ENCODE measurements at regions not wholly inside any gene's neighbourhood (a gene's known extent, or its start where the extent isn't known, plus 50 kb on each side); places are given as distances from the start of the nearest gene placed in this dataset.
A peak's percentile ranks its signal among the peaks of the same experiment; 100 is the strongest.
"Not testable (repeated sequence)": the region's sequence is repeated elsewhere in the genome, so short reads cannot be mapped to it uniquely, and the experiment has no call there.

DNA sequence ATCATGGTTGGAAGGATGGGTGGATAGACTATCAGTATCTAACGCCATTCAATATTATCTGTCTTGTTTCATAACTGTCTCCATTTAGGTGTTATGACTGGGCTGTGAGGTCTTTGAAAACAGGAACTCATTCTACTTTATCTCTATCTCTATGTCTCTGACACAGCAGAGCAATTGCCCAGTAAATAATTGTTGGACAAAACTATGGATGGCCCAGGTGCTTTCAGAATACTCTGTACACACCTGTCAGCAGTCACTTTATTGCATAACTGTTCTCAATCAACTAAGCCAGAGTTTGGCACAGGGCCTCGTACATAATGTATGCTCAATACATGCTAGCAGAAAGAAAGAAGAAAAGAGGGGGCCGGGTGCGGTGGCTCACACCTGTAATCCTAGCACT, 210.3 kb downstream of the OPA1 start:
- no peak for DNase-seq (ENCODE audit: low spot score)

DNA sequence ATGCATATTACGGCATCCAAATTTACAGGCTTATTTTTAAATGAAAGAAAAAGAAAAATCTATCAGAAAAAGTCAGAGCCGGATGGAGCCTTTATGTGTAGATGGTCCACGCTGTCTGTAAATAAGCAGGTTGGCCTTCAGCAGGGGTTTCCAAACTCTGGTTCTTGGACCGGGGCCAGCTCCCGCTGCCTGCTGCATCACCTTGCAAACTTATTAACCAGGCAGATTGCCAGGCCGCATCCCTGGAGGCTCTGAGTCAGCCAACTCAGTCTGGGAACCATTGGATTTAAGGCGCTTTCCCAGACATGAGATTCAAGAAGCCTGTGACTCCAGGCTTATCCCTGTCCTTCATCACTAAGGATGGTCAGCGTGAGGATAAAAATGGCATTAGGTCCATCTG, 212.4 kb downstream of the OPA1 start:
- DNase-seq (ENCODE audit: low spot score): peak; percentile 84

GRCh38 chr3:193808317-193808716, 215.3 kb downstream of the OPA1 start:
- DNase-seq (ENCODE audit: low spot score): no peak

- DNase-seq (ENCODE audit: low spot score): no peak
Measured at GRCh38 chr3:193809106-193809505, 216.1 kb downstream of the OPA1 start.

DNA sequence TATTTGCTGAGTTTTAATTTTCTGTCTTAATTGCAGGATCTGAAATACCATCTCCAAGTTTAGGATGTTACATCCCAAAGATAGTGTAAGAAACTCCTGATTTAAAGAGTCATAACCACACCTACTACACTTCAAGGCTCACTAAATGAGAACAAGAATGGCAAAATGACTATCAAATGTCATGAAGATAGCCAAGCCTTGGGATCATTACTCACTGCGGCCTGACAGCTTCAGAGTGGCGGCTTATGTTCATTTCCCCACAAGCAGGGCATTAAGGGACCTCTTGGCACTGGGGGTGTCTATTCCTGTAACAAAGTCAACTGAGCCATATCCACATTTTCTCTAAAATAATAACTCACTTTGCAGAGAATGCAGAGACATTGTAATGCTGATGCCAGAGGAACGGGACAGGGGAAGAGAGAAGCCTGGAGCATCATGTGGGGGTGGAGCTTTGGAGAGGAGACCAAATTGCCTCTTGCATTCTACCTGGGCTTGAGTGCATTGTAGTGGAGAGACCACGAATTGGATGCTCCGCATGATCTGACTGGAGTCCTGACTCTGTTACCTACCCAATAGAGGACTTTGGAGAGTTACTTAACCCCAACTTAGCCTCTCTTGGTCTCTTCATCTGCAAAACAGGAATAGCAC, 219.2 kb downstream of the OPA1 start:
- DNase-seq (ENCODE audit: low spot score): no peak

- DNase-seq (ENCODE audit: low spot score): no peak
Measured at GRCh38 chr3:193812791-193813500, 219.9 kb downstream of the OPA1 start.

- DNase-seq (ENCODE audit: low spot score): no peak
Measured at GRCh38 chr3:193813501-193813830, 220.5 kb downstream of the OPA1 start.

- DNase-seq (ENCODE audit: low spot score): no peak
Measured at GRCh38 chr3:193814166-193814892, 221.3 kb downstream of the OPA1 start.

DNA sequence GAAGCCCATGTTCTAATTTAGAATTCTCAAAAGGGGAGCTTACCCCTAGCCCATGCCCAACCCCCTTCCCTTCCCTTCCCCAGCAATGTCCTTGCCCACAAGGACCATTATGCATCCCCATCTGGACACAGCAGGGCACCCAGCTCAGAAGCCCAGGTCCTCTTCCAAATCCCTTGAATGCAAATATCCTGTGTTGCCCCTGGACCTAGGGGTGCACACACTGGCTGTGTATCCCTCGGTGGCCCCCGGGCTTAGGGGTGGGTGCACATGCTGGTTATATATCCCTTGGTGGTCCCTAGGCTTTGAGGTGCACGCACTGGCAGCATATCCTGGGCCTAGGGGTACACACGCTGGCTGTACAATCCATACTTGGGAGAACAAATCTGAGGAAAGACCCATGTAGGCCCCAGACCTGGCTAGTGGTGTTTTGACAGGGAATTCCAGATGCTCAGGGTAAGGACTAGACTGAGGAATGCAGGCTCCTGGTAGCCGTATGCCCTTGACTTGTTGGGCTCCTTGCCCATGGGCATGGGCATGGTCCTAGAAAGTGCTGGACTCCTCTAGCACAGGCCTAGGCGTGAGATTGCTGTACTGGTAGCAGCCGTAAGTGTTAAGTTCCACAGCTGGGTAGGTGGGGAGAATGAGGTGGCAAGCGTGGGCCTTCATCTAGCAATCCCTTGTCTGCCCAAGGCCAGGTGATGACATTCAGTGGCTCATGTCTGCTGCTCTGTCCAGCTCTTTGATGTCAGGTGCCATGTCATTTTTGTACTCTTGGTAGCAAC, 222.4 kb downstream of the OPA1 start:
- no peak for DNase-seq (ENCODE audit: low spot score)

- no peak for DNase-seq (ENCODE audit: low spot score)
Measured at GRCh38 chr3:193816028-193816395, 223.0 kb downstream of the OPA1 start.

DNA sequence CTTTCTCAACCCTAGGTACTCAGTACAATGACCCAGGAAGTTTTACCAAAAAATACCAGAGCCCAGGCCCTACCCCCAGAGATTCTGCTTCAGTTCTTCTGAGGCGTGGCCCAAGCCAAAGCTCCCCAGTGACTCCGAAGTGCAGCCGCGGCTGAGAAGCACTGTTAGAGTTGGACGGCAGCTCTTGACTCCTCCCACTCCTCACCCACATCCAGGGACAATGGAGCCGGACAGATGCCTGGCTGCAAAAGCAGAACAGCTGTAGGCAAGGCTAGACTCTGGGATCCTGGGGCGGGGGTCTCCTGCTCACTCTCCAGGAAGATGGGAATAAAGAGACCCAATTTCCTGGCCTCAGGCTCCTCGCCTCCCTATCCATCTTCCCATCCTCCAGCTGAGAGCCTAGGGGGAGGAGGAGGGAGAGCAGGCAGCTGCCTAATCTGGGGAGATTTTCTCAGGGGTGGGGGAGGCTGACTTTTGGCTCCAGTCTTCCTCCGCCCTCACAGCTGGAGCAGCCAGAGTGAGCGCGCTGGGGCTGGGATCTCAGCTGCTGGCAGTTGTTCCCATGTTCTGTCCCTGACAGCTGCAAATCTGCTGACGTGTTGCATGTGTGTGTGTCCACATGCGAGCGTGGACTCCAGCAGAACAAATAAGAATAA, 223.8 kb downstream of the OPA1 start:
- DNase-seq (ENCODE audit: low spot score): no peak

GRCh38 chr3:193819117-193820010, 226.4 kb downstream of the OPA1 start:
- no peak for DNase-seq (ENCODE audit: low spot score)

DNA sequence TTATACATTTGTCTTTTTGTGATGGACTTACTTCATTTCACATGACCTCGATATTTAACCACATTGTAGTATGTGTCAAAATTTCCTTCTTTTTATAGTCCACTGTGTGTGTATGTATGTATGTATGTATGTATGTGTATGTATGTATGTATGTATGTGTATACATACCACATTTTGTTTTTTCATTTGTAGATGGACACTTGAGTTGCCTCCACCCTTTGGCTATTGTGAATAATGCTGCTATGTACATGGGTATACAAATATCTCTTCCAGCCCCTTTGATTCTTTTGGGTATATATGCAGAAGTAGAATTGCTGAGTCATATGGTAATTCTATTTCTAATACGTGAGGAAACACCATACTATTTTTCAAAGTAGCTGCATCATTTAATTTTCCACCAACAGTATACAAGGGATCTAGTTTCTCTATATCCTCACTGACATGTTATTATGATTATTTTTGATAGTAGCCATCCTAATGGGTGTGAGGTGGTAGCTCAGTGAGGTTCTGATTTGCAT, 228.2 kb downstream of the OPA1 start:
- no peak for DNase-seq (ENCODE audit: low spot score)

- no peak for DNase-seq (ENCODE audit: low spot score)
Measured at GRCh38 chr3:193822492-193823212, 229.6 kb downstream of the OPA1 start.

DNA sequence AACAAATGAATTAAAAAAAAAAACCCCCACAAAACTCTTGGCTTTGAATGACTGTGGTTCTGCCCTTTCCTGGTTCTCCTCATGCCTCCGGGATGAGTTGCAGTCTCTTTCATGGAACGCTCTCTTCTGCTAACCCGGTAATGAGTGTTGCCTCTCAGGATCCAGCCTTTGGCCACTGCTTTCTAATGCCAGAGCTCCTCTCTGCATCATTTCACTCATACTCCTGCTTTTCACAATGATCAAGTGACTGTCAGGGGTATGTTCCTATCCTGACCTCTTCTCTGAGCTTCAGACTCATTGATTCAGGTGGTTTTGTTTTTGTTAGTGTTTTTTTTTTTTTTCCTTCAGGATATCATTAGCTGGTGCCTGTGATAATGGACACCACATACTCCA, 230.2 kb downstream of the OPA1 start:
- DNase-seq (ENCODE audit: low spot score): not testable (repeated sequence)

DNA sequence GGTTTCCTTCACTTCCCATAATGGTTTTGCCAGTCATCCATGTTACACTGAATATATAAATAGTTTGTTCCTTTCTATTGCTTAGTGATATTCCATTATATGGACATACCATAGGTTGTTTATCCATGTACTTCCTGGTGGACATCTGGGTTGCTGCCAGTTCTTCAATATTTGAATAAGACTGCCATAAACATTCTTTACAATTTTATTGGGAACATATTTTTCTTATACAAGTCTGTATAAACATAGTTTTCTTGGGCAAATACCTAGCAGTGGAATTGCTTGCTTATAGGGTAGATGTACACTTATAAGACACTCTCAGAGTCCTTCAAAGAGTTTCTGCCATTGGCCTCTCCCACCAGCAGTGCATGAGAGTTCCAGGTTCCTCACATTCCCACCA, 231.4 kb downstream of the OPA1 start:
- DNase-seq (ENCODE audit: low spot score): no peak

DNA sequence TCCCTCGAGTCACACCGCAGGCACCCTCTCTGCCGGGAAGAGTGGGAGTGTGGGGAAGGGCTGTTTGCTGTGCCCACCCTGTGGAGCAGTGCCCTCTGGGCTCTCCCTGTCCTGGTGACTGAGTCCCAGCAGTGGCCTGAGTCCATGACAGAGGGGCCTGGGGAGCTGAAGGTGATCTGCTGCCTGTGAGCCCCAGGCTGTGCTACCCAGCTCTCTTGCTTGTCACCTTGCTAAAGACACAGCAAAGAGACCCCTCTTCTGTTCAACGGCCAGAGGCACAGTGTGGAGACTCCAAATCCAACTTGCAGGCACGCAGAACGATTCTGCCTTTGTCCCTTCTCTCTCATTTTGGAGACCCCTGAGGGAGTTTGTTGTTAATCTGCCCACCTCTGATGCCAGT, 232.6 kb downstream of the OPA1 start:
- DNase-seq (ENCODE audit: low spot score): no peak

DNA sequence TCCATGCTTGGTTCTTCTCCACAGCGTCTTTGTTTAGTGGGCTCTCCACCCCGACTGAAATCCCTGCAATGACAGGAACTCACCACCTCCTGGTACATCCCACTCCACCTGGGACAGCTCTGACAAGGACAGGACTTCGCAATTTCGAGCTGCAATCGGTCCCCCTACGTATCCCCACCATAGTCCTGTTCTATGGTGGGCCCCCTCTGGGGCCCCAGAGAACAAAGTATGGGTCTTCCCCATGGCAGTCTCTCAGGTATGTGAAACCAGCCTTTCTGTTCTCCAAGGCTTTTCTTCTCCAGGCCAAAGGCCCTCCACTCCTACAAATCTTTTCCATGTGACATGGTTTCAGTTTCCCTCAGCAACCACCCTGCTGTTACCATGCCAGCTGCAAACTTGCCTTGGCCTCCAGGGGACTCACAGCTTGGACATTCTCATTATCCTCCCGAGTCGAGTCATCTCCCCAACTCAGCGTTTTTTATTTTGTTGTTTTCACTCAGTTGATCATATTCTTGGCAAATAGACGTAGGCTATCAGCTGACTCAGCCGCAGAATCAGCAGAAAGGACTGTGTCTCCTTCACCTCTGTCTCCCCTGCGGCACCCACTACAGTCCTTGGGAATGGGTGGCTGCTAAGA, 233.3 kb downstream of the OPA1 start:
- DNase-seq (ENCODE audit: low spot score): no peak

DNA sequence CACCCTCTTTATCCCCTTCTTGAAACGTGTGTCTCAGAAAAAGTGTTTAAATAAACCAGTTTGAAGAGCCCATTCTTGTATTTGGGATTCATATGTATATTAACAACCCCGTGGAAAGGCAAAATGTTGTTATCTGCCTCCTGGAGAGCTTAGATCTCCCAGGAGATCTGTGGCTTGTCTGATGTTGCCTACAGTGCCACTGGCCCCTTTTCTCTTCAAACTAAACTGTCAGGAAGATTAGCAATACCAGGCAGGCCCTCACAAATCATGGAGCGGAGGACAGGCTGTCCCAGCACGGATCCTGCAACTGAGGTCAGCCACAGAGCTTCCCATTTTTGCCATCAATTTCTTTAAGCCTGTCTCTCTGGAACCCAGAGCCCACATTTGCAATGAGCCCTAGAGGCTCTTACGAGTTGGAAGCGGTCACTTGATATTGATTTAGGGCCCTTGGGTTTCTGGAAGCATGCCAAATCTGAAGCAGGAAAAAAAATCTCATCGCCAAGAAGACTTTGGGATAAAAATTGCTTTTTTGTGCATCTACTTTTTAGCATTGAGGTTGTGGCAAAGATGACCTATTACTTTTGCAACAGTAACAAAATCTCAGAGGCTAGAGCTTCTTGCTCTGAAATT, 234.1 kb downstream of the OPA1 start:
- no peak for DNase-seq (ENCODE audit: low spot score)
